ENCODE measurements at regions not wholly inside any gene's neighbourhood (a gene's known extent, or its start where the extent isn't known, plus 50 kb on each side); places are given as distances from the start of the nearest gene placed in this dataset.

DNA sequence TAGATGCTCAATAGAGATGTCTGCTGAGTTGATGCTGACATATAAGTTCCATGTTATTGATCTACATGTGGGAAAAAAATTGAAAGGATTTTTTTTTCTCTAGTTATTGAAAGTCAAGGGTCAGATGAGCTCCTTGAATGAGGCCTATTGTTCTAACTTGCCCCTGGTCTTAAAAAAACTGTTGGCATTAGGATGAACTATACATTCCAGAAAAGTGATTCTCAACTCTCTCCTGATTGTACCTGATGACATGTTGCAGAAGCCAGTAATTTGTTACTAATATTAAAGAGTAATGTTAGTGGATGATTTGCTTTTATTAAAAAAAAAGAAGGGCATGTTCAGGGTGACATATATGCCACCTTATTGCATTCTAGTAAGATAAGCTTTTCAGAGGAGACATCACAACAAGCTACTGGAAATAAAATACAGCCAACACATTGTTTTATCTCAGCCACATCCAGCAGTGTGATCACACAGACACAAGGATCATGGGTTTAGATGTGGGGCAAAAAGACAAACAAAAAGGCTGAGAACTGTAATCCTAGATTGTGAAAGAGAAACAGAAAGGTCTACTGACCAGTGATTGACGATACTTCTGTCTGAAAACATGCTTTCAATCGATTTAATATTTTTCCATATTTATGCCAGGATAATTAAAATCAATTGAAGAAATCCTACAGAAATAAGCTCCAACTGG is 1314.1 kb upstream of the C9orf72 start:
- no peak for DNase-seq

DNA sequence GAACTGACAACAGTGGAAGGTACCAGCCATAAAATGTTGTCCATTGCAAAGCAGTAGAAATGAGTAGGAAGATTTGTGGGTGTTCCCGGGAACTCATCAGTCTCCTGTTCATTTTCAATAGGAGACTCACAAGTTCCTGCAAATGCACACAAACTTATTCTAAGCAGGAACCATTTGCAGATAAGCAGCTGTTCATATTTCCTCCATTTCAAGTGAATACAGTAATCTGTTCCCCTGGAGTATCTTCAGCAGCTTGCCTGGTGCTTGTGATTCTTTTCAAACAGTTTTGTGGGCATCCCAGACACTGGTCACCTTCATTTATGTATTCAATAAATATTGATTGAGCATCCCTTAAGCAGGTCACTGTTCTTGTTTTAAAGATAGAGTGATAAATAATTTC is 1315.5 kb upstream of the C9orf72 start:
- no peak for DNase-seq

DNA sequence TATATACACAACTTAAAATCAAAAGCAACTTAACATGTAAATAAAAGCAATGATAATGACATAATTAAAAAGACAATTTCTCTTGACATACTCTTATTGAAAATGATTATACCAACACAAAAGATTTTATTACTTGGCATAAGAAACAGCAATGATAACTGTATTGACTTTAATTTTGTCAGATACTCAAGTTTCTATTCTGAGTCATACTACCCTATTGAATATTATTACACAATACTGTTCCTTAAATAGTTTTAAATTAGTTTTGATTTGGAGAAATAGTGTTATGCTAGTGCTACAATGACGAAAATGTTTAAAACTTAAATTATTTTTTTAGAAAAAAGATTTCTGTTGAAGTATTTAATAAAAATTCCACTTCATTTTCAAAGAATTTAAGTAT is 1319.3 kb upstream of the C9orf72 start:
- no peak for DNase-seq

DNA sequence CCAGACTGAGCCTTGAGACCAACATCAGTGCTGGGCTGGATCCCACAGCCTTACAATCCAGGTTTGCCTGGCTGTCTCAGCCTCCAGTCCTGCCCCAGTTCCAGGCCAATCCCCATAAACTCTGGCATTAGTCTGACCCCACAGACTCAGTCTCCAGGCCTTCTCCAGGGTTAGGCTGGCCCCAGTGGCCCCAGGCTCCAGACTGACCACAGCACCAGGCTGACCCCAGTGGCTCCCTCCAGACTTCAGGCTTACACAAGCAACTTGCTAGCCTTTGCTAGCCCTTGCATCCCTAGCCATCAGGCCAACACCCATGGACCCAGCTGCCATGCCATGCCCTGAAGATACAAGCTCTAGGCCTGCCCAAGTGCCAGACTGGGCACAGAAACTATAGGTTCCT is 1326.0 kb upstream of the C9orf72 start:
- DNase-seq: no peak

GRCh38 chr9:28899926-28900325 is 1326.6 kb upstream of the C9orf72 start:
- no peak for DNase-seq

DNA sequence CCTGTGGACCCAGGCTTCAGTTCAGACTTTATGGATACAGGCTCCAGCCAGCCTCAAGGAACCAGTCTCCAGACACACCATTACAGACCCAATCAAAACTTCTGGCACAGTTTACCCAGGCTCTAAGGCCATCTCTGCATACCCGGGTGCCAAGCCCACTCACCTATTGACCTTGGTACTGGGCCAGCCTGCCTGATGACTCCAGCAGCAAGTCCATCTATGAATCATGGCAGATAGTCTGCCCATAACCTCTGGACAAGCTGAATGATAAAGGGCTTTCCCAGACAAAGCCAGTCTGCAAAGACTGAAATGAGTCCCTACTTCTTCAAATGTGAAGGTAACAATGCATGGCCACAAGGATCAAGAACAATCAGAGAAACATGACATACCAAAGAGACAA is 1327.1 kb upstream of the C9orf72 start:
- DNase-seq: no peak

DNA sequence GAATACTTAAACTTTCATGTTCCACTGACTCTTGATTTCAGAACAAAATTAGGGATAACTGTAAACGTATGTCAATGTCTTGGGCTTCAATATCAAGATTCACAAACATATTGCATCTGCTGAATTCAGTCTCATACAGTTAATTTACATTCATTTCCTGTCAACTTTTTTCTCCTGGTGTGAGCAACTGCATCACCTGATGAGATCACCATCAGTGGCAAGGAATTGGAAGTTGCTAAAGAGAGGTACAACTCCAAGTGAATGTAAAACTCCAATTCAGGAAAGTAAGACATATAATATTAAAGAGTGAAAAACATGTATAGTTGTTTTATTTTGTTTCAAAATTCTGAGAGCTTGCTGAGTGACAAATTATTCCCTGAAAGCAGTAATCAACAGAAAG is 1336.2 kb upstream of the C9orf72 start:
- no peak for DNase-seq

- no peak for DNase-seq
Observed at GRCh38 chr9:28912621-28913020, 1339.3 kb upstream of the C9orf72 start.

DNA sequence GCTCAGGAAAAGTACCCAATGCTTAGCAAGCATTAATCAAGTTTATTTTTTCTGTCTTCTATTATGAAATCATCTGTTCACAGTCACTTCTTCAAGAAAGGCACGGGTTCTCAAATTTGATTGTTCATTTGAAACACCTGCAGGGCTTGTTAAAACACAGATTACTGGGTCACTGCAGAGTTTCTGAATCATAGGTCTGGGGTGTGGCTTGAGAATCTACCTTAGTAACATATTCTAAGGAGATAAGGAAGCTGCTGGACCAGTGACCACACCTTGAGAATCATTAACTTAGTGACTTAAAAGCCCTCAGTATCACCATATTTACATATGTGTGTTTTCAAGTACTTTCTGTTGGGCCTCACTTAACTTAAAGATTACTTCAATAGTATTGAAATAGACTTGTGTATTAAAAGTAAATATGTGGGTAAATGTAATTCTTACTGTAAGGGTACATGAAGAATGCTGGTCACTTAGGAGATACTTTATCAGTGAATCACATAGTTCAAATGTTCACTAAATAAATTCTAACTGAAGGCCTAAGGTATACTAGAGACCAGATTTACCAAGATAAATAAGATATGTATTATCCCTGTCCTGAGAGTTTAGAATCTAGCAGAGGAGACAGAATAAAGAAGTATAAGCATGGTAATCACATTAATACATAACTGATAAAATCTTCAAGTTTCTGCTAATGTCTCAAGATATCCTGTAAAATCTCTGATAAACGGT is 1342.1 kb upstream of the C9orf72 start:
- DNase-seq: no peak

- DNase-seq: no peak
Observed at GRCh38 chr9:28916348-28916747, 1343.1 kb upstream of the C9orf72 start.

GRCh38 chr9:28921857-28922500 is 1348.7 kb upstream of the C9orf72 start:
- no peak for DNase-seq

DNA sequence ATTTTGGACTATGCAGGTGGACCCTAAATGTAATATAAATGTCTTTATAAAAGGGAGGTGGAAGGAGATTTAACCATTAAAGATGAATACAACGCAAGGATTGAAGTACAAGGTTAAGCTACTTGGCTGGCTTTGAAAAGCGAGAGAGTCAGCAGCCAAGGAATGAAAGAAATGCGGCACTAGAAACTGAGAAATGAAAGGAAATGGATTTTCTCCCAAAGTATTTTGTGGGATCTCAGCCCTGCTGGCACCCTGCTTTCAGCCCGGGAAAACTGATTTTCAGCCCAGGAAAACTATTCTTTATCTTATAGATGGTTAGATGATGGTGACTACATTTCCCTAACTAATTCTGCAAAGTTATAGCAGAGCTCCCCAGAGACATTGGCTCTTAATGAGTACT is 1349.6 kb upstream of the C9orf72 start:
- DNase-seq: no peak

GRCh38 chr9:28923351-28923750 is 1350.1 kb upstream of the C9orf72 start:
- no peak for DNase-seq

DNA sequence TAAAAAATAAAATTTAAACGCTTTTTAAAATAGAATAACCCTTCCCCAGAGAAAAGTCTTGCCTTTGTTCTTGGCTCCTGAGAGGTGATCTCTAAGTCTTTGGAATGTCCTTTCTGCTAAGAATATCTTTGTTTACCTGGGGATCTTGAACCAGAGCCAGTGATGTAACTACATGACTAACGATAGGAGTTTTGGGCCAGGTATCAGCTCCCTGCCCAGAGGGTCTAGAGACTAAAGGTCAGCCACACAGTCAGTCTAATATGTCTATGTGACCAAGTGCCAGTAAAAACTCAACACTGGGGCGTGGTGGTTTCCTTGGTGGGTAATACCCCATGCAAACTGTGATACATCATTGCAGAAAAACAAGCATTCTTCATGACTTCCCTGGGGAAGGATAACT is 1351.9 kb upstream of the C9orf72 start:
- no peak for DNase-seq

GRCh38 chr9:28926306-28926705 is 1353.0 kb upstream of the C9orf72 start:
- DNase-seq: no peak

- DNase-seq: no peak
Observed at GRCh38 chr9:28927691-28928090, 1354.4 kb upstream of the C9orf72 start.

GRCh38 chr9:28929433-28929832 is 1356.2 kb upstream of the C9orf72 start:
- DNase-seq: no peak

- no peak for DNase-seq
Observed at GRCh38 chr9:28930766-28931165, 1357.5 kb upstream of the C9orf72 start.

- no peak for DNase-seq
Observed at GRCh38 chr9:28934111-28934510, 1360.8 kb upstream of the C9orf72 start.

DNA sequence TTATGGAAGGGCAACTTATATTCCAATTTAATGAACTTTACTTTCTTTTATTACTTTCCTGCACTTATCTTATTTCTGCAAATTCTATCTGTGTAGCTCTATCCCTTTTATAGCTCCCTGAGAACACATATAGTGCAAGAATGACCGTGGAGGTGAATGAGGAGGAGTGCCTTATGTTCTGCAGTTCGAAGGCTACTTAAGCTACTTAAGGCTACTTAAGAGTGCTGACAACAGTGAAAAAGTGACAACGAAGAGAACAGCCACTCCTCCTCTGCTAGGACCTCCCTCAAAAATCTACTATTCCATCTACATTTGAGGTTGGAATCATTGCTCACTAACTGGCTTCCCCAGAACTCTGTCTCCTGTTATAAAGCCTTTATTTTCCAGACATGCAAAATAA is 1365.7 kb upstream of the C9orf72 start:
- DNase-seq: no peak

- DNase-seq: no peak
Observed at GRCh38 chr9:28941856-28942255, 1368.6 kb upstream of the C9orf72 start.

GRCh38 chr9:28942941-28943340 is 1369.7 kb upstream of the C9orf72 start:
- no peak for DNase-seq

GRCh38 chr9:28946648-28947047 is 1373.4 kb upstream of the C9orf72 start:
- DNase-seq: no peak

DNA sequence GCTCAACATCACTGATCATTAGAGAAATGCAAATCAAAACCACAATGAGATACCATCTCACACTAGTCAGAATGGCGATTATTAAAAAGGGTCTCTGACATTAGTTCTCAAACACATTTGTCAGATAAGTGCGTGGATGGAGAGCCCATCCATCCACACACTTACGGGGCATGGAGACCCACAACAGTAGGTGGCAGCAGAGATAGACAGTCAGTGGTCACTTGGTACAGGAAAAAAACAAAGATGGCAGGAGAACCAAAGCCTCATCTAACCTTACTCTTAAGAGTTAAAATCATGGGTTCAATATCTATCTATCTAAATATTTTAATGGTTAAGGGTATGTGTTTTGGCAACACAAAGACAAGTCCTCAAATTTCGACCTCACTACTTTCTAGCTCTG is 1378.7 kb upstream of the C9orf72 start:
- DNase-seq: no peak

Measured in NCI-H1436 treated with DMSO at 0.1 percent for 48 hours (cell line).